Breast epithelium (tissue), 3 donors: ENCODE measurements at regions not wholly inside any gene's neighbourhood (a gene's known extent, or its start where the extent isn't known, plus 50 kb on each side); places are given as distances from the start of the nearest gene placed in this dataset.

ENCODE experiments used
- POLR2A ChIP-seq: fragments of 450-650 bp; IDR thresholded peaks from one replicate; pipeline ENCODE4 v1.6.1; 2016; ENCODE audit warnings: antibody characterized with exemption, mild to moderate bottlenecking, moderate library complexity
- TF ChIP-seq, protein P1 (sequence below), 3 donors: fragments of 450-650 bp; IDR thresholded peaks; one replicate each; pipeline ENCODE4 v1.5.1; 2016 to 2017; ENCODE audit warnings: antibody characterized with exemption in 3 of 3, mild to moderate bottlenecking in 3 of 3, moderate library complexity in 3 of 3

DNA sequence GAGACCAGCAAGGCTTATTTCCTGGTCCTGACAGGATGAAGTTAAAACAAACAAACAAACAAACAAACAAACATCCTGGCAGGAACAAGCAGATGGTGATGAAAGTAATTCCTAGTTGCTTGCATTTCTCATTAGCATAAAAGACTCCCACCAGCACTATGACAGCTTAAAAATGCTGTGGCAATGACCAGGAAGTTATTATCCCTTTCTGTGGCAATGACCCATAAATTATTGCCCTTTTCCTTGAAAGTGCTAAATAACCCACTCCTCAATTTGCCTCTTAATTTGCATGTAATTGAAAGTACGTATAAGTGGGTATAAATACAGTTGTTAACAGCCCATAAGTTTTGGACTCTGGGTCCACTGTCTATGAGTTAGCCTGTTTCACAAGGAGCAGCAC, 727.6 kb upstream of the NEGR1 start:
- TF ChIP-seq, protein P1, sequence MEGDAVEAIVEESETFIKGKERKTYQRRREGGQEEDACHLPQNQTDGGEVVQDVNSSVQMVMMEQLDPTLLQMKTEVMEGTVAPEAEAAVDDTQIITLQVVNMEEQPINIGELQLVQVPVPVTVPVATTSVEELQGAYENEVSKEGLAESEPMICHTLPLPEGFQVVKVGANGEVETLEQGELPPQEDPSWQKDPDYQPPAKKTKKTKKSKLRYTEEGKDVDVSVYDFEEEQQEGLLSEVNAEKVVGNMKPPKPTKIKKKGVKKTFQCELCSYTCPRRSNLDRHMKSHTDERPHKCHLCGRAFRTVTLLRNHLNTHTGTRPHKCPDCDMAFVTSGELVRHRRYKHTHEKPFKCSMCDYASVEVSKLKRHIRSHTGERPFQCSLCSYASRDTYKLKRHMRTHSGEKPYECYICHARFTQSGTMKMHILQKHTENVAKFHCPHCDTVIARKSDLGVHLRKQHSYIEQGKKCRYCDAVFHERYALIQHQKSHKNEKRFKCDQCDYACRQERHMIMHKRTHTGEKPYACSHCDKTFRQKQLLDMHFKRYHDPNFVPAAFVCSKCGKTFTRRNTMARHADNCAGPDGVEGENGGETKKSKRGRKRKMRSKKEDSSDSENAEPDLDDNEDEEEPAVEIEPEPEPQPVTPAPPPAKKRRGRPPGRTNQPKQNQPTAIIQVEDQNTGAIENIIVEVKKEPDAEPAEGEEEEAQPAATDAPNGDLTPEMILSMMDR (IDR thresholded peaks at IDR 0.05): no peak
- no peak for TF ChIP-seq POLR2A
